Urinary bladder (tissue), 3 donors: ENCODE measurements at regions not wholly inside any gene's neighbourhood (a gene's known extent, or its start where the extent isn't known, plus 50 kb on each side); places are given as distances from the start of the nearest gene placed in this dataset.

Source experiments
- DNase-seq: peaks from one replicate; pipeline ENCODE4 v3.0.0-alpha.2; 2015; ENCODE audit errors: extremely low spot score
- H3K27ac ChIP-seq: one replicate; pipeline ENCODE4 v1.5.1; 2013; ENCODE audit warnings: low read depth, mild to moderate bottlenecking, moderate library complexity
- H3K36me3 ChIP-seq: one replicate; pipeline ENCODE4 v1.6.1; 2013; ENCODE audit warnings: mild to moderate bottlenecking, moderate library complexity; ENCODE audit not compliant: insufficient read depth
- H3K4me1 ChIP-seq: one replicate; pipeline ENCODE4 v1.6.1; 2013; ENCODE audit warnings: mild to moderate bottlenecking, moderate library complexity; ENCODE audit not compliant: insufficient read depth
- H3K4me3 ChIP-seq: one replicate; pipeline ENCODE4 v1.5.1; 2013; ENCODE audit warnings: low read depth, low read length
- WGBS: extraction: QIAGEN DNeasy Blood & Tissue Kit; methylation state at CpG from one replicate; pipeline ENCODE4 v1.1.7; 2013; 5-methylcytosine and 5-hydroxymethylcytosine counted together
- donor health status: healthy with polysubstance abuse.
- donor health status: healthy.

- H3K36me3 ChIP-seq: no peaks in the 10 kb centered on the region
- no peak for DNase-seq
- no peak overlapping the region for H3K4me3 ChIP-seq
- no peaks in the 10 kb centered on the region for H3K4me1 ChIP-seq
- no peak overlapping the region for H3K27ac ChIP-seq
- WGBS: 72% methylated on average over 4 of the region's 4 CpGs
Observed at GRCh38 chr2:103986001-103986400, 867.9 kb upstream of the POU3F3 start.

GRCh38 chr2:103991591-103991990 lies 862.3 kb upstream of the POU3F3 start:
- Histone ChIP-seq H3K4me3 (no peak overlapping the region), H3K4me1 (no peaks in the 10 kb centered on the region), H3K36me3 (no peaks in the 10 kb centered on the region), H3K27ac (no peak overlapping the region)
- WGBS: 81% methylated on average over 2 of the region's 2 CpGs
- no peak for DNase-seq

- no peaks in the 10 kb centered on the region for H3K4me1 ChIP-seq
- no peak for DNase-seq
- no peak overlapping the region for H3K27ac ChIP-seq
- no peaks in the 10 kb centered on the region for H3K36me3 ChIP-seq
- no peak overlapping the region for H3K4me3 ChIP-seq
- 84% methylated on average over 3 of the region's 3 CpGs for WGBS
Observed at GRCh38 chr2:104004821-104005220, 849.1 kb upstream of the POU3F3 start.

GRCh38 chr2:104016801-104017200 lies 837.1 kb upstream of the POU3F3 start:
- Histone ChIP-seq H3K4me1 (no peaks in the 10 kb centered on the region), H3K36me3 (no peaks in the 10 kb centered on the region), H3K27ac (no peak overlapping the region), H3K4me3 (no peak overlapping the region)
- DNase-seq: no peak
- 78% methylated on average over 3 of the region's 3 CpGs for WGBS

DNA sequence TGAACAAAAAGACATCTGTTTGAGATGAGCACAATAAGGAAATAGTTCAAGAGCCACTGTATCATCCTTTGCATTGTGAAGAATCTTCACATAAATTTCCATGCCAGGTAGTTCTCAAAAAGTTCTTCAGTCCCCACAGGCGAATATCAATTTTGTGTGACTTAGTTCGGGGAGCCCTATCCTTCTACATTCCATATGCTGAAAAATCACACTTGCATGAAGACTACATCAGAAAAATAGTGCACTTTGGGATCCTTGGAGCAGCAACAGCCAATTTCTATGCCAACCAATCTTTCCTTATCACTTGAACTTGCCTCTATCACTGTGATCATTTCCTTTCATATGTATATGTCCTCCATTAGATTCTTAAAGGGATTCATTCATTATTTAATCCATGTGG lies 830.6 kb upstream of the POU3F3 start:
- 86% methylated on average over 2 of the region's 2 CpGs for WGBS
- Histone ChIP-seq H3K36me3 (no peaks in the 10 kb centered on the region), H3K27ac (no peak overlapping the region), H3K4me1 (no peaks in the 10 kb centered on the region), H3K4me3 (no peak overlapping the region)
- DNase-seq: no peak

DNA sequence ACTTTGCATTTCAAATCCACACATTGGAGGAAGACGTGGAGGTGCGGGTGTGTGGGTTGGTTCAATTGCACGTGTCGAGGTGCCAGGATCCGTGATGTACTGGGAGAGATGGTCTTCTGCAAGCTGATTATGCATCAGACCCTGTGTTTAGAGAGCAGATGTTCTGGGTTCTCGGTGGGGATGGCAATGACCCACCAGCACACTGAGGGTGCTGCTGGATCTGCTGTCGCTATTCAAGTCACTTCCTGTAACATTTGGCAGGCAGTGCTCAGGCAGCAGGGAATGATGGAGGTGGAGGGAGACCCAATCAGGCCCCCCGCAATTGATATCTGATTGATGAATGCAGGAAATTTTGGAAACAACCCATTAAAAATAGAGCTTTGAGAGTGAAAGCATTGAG lies 830.1 kb upstream of the POU3F3 start:
- Histone ChIP-seq H3K27ac (no peak overlapping the region), H3K4me3 (no peak overlapping the region), H3K4me1 (no peaks in the 10 kb centered on the region), H3K36me3 (no peaks in the 10 kb centered on the region)
- no peak for DNase-seq
- 41% methylated on average over 8 of the region's 8 CpGs for WGBS

DNA sequence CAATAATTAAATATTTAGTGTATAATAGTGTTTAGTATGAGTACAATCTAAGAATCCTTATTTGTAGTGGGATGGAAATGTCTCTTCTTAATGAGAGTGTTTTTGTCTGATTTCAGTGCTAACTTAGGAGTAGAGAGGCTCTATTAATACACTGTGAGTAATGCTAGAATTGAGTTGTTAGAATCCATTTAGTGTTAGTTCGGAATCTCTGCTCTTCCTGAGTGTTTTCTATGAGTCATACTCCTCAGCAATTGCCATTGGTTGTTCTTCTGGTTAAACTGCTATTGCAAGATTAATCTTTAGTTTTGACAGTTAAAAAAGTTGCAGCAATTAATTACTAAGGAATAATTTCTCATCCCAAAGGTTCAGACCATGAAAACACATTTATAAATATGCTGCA lies 828.6 kb upstream of the POU3F3 start:
- Histone ChIP-seq H3K27ac (no peak overlapping the region), H3K4me3 (no peak overlapping the region), H3K36me3 (no peaks in the 10 kb centered on the region), H3K4me1 (no peaks in the 10 kb centered on the region)
- 64% methylated on average over 1 of the region's 1 CpG for WGBS
- no peak for DNase-seq

DNA sequence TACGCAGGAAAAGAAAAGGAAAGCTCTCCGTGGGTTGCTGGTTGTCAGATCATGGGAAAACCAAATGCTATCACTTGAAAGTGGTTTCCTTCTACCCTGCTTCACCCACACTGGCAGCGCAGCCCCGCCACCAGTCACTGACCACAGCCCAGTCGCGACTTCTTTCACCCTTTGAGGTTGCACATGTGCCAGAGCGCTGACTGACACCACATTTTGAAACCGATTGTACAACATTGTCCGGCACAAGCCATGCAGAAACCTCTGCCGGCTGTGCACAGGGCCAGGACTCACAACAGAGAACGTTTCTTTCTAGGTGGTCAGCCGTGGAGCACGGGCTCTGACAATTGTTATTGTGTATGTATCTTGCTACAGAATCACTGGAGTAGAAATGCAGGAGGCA lies 827.2 kb upstream of the POU3F3 start:
- Histone ChIP-seq H3K4me1 (no peaks in the 10 kb centered on the region), H3K27ac (no peak overlapping the region)
- 80% methylated on average over 13 of the region's 13 CpGs for WGBS

GRCh38 chr2:104027321-104027720 lies 826.6 kb upstream of the POU3F3 start:
- 77% methylated on average over 2 of the region's 2 CpGs for WGBS
- H3K4me1 ChIP-seq: no peaks in the 10 kb centered on the region
- DNase-seq: no peak
- H3K27ac ChIP-seq: no peak overlapping the region
- H3K36me3 ChIP-seq: no peaks in the 10 kb centered on the region
- H3K4me3 ChIP-seq: no peak overlapping the region

More for the DNA sequence above, 827.2 kb upstream of the POU3F3 start:
- H3K4me3 ChIP-seq: no peak overlapping the region
- no peaks in the 10 kb centered on the region for H3K36me3 ChIP-seq
- DNase-seq: no peak

DNA sequence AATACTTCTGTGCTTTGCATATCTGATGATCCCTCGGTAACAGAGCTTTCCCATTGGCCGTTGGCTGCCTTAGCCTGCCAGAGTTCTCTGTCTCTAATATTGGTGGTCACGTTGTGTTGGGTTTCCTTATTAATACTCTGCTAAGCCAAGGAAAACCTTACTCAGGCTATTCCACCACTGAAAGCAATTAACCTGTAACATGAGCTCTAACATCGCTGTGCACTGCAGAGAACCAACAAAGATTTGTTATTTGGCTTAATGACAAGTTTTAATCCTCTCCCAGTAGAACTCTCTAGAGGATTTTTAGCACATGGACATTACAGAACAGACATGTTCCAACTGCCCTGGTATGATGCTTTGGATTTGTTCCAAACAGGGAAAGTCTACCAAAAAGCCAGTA lies 825.9 kb upstream of the POU3F3 start:
- no peak for DNase-seq
- H3K4me1 ChIP-seq: no peaks in the 10 kb centered on the region
- no peaks in the 10 kb centered on the region for H3K36me3 ChIP-seq
- H3K27ac ChIP-seq: no peak overlapping the region
- WGBS: 32% methylated on average over 4 of the region's 4 CpGs
- H3K4me3 ChIP-seq: no peak overlapping the region

DNA sequence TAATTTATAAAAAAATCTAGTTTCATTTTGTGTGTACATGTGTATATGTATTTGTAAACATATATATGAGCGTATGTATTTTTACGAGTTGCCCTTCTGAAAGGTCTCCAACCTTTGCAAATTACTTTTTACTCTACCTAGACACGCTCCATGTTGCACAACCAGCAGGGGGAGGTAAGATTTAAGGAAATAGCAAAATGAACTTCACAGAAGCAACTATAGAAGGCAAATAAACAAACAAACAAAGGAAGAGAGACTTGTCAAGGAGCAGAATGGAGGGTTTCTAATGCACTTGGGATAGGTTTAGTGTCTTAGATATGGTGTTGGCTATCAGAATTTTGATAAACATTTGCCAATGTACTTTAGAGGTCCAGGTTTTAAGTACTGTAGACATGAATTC lies 820.5 kb upstream of the POU3F3 start:
- WGBS: 42% methylated on average over 3 of the region's 3 CpGs
- DNase-seq: no peak
- Histone ChIP-seq H3K27ac (no peak overlapping the region), H3K4me1 (no peaks in the 10 kb centered on the region), H3K36me3 (no peaks in the 10 kb centered on the region), H3K4me3 (no peak overlapping the region)

GRCh38 chr2:104040771-104041170 lies 813.1 kb upstream of the POU3F3 start:
- WGBS: 50% methylated on average over 2 of the region's 2 CpGs
- Histone ChIP-seq H3K4me3 (no peak overlapping the region), H3K4me1 (no peaks in the 10 kb centered on the region), H3K36me3 (no peaks in the 10 kb centered on the region), H3K27ac (no peak overlapping the region)
- DNase-seq: no peak

GRCh38 chr2:104041351-104041750 lies 812.6 kb upstream of the POU3F3 start:
- Histone ChIP-seq H3K4me1 (no peaks in the 10 kb centered on the region), H3K27ac (no peak overlapping the region), H3K36me3 (no peaks in the 10 kb centered on the region), H3K4me3 (no peak overlapping the region)
- no peak for DNase-seq

DNA sequence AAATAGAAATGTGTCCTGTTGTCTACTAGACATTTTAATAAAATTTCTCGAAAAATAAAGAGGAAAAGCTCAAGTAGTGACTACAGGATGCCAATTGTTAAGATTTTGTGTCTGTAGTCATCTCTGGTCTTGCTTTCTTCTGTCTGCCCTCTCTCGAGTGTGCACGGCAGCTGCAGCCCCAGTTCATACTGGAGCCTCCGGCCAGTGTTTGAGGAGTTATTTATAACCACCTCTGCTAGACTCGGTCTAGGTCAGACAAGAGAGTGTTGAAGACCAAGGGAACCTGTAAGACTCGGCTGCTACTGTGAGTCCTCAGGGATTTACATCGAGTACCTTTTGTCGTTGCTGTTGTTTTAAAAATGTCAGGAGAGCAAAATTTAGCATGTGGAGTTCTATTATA lies 810.1 kb upstream of the POU3F3 start:
- Histone ChIP-seq H3K4me1 (no peaks in the 10 kb centered on the region), H3K27ac (no peak overlapping the region), H3K36me3 (no peaks in the 10 kb centered on the region), H3K4me3 (no peak overlapping the region)
- no peak for DNase-seq
- 46% methylated on average over 8 of the region's 8 CpGs for WGBS

- H3K4me3 ChIP-seq: no peak overlapping the region
- H3K27ac ChIP-seq: no peak overlapping the region
- WGBS: 96% methylated on average over 5 of the region's 5 CpGs
- no peaks in the 10 kb centered on the region for H3K4me1 ChIP-seq
- no peak for DNase-seq
- H3K36me3 ChIP-seq: no peaks in the 10 kb centered on the region
Observed at GRCh38 chr2:104045071-104045470, 808.8 kb upstream of the POU3F3 start.
